DND-41 (cell line): ENCODE measurements at regions not wholly inside any gene's neighbourhood (a gene's known extent, or its start where the extent isn't known, plus 50 kb on each side); places are given as distances from the start of the nearest gene placed in this dataset.

Source experiments
- ATAC-seq: fragments of 200-7000 bp; cut with Tn5 transposase; 3 replicates; pipeline ENCODE4 v1.9.1; 2021; ENCODE audit warnings: low read depth; ENCODE audit not compliant: insufficient read depth
- DNase-seq: peaks from one replicate; pipeline ENCODE4 v3.0.0-alpha.2; 2020
- H2AFZ ChIP-seq: 2 replicates; pipeline ENCODE4 v1.6.0; 2012; ENCODE audit warnings: low read depth, low read length
- H3K27ac ChIP-seq: 2 replicates; pipeline ENCODE4 v1.5.1; 2012; ENCODE audit warnings: low read length, inconsistent platforms
- H3K27me3 ChIP-seq: fragments of 200-600 bp; sonication (generic); 2 replicates; pipeline ENCODE4 v1.6.0; 2012; ENCODE audit warnings: low read length, mild to moderate bottlenecking, inconsistent platforms; ENCODE audit not compliant: insufficient read depth, poor library complexity
- H3K36me3 ChIP-seq: 2 replicates; pipeline ENCODE4 v1.5.1; 2012; ENCODE audit warnings: low read length, inconsistent platforms; ENCODE audit not compliant: insufficient read depth
- H3K4me1 ChIP-seq: 2 replicates; pipeline ENCODE4 v1.5.1; 2012; ENCODE audit warnings: mild to moderate bottlenecking, low read length; ENCODE audit not compliant: insufficient read depth
- H3K4me2 ChIP-seq: 2 replicates; pipeline ENCODE4 v1.6.0; 2012; ENCODE audit warnings: mild to moderate bottlenecking, moderate library complexity, low read length, inconsistent platforms; ENCODE audit not compliant: insufficient read depth
- H3K4me3 ChIP-seq, 2 experiments: fragments of 200-600 bp in 1 of 2; shearing (Covaris generic) in 1 of 2; 2 replicates each; pipeline ENCODE4 v1.5.1; 2012 to 2016; ENCODE audit warnings: inconsistent platforms in 2 of 2, low read length in 2 of 2, mild to moderate bottlenecking in 2 of 2, low read depth in 1 of 2, moderate library complexity in 1 of 2
- H3K79me2 ChIP-seq: 2 replicates; pipeline ENCODE4 v1.6.0; 2012; ENCODE audit warnings: low read length, inconsistent platforms; ENCODE audit not compliant: insufficient read depth
- H3K9ac ChIP-seq: 2 replicates; pipeline ENCODE4 v1.6.0; 2012; ENCODE audit warnings: low read depth, mild to moderate bottlenecking, inconsistent platforms, low read length, moderate library complexity
- H3K9me3 ChIP-seq: 2 replicates; pipeline ENCODE4 v1.5.1; 2012; ENCODE audit warnings: low read length, moderate library complexity, mild to moderate bottlenecking, inconsistent platforms; ENCODE audit not compliant: insufficient read depth, severe bottlenecking
- H4K20me1 ChIP-seq: 2 replicates; pipeline ENCODE4 v1.6.0; 2012; ENCODE audit warnings: low read length; ENCODE audit not compliant: insufficient read depth
- EZH2 ChIP-seq: IDR thresholded peaks from 3 replicates; pipeline ENCODE4 v1.6.1; 2012; ENCODE audit warnings: borderline replicate concordance, low read depth, mild to moderate bottlenecking, moderate library complexity, low read length, inconsistent platforms; ENCODE audit not compliant: severe bottlenecking
- TF ChIP-seq, protein P1 (sequence below): IDR thresholded peaks from 2 replicates; pipeline ENCODE4 v1.5.1; 2012; ENCODE audit warnings: borderline replicate concordance, low read length, moderate library complexity, mild to moderate bottlenecking; ENCODE audit not compliant: poor library complexity, severe bottlenecking; ENCODE audit errors: extremely low read depth

DNA sequence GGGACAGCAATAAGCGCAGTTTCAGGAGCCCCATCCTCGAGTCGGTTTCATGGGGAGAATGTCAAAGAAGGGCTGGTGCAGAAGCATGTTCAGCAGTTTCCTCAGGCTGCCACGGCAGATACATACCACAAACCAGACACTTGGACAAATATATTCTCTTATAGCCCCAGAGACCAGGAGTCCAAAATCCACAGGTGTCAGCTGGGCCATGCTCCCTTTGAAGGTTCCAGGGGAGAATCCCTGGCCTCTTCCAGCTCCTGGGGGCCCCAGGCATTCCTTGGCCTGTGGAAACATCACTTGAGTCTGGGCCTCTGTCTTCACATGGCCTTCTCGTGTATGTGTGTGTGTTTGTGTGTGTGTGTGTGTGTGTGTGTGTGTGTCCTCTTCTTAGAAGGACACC lies 164.1 kb downstream of the UQCRFS1 start:
- ATAC-seq (no peak), DNase-seq (no peak)
- Histone ChIP-seq H3K4me2 (no peak overlapping the region), H3K9ac (no peak overlapping the region), H3K4me3 (no peak overlapping the region), H3K4me1 (no peaks in the 10 kb centered on the region), H3K27ac (no peak overlapping the region), H4K20me1 (no peaks in the 10 kb centered on the region), H3K9me3 (no peaks in the 10 kb centered on the region), H3K79me2 (no peaks in the 10 kb centered on the region), H3K27me3 (no peaks in the 10 kb centered on the region), H3K36me3 (no peaks in the 10 kb centered on the region), H2AFZ (no peak overlapping the region)
- TF ChIP-seq, protein P1, sequence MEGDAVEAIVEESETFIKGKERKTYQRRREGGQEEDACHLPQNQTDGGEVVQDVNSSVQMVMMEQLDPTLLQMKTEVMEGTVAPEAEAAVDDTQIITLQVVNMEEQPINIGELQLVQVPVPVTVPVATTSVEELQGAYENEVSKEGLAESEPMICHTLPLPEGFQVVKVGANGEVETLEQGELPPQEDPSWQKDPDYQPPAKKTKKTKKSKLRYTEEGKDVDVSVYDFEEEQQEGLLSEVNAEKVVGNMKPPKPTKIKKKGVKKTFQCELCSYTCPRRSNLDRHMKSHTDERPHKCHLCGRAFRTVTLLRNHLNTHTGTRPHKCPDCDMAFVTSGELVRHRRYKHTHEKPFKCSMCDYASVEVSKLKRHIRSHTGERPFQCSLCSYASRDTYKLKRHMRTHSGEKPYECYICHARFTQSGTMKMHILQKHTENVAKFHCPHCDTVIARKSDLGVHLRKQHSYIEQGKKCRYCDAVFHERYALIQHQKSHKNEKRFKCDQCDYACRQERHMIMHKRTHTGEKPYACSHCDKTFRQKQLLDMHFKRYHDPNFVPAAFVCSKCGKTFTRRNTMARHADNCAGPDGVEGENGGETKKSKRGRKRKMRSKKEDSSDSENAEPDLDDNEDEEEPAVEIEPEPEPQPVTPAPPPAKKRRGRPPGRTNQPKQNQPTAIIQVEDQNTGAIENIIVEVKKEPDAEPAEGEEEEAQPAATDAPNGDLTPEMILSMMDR = no peak
- TF ChIP-seq EZH2 = no peak

DNA sequence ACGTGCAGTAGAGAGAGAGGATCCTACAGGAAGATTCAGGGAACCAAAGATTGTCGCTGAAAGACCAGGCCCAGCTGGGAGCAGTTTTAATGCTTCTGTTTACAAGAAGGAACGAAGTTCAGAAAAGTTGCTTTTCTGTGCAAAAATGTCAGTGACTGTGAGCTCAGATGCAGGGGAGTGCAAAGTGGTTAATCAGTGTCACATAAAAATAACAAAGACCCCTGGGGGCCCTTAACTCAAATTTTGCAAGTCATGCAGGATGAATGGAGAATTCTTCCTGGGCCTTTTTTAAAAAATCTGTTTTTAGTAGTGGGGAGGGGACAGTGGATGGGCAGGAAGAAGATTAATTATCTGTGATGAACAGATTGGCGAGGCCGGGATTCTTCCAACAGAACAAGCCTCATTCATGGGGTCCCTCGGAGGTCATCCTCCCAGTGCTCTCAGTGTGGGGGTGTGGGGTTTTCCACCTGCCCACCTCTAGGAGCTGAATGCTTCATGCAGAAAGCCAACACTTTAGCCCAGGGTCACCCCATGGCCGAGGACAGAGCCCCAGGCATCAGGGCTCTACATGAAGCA lies 167.2 kb downstream of the UQCRFS1 start:
- Histone ChIP-seq H3K27me3 (no peaks in the 10 kb centered on the region), H4K20me1 (no peaks in the 10 kb centered on the region), H3K36me3 (no peaks in the 10 kb centered on the region), H3K27ac (no peak overlapping the region), H3K4me2 (no peak overlapping the region), H3K4me3 (no peak overlapping the region), H3K79me2 (no peaks in the 10 kb centered on the region), H3K9me3 (no peaks in the 10 kb centered on the region), H3K4me1 (no peaks in the 10 kb centered on the region), H3K9ac (no peak overlapping the region), H2AFZ (no peak overlapping the region)
- TF ChIP-seq, protein P1 = no peak
- no peak for TF ChIP-seq EZH2
- DNase-seq = no peak
- no peak for ATAC-seq

DNA sequence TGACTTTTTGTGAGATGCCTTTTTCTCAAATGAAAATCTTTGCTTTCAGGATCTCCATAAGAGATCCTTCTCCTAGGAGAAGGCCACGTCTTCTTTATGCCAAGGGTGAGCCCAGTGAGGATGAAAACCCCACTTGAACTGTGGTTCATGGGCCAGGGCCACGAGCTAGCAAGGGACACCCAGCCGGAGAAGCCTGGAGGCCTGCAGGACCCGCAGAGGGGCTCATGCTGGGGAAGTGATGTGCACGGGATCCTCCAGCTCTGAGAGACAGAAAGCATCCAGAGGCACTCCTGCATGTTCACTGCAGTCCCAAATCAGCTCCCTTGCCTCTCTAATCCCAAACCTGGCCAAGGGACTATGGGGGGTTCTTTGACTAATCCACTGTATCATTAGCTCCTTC lies 168.9 kb downstream of the UQCRFS1 start:
- H3K4me2 ChIP-seq = no peak overlapping the region
- no peaks in the 10 kb centered on the region for H3K27me3 ChIP-seq
- no peak for TF ChIP-seq EZH2
- TF ChIP-seq, protein P1 = no peak
- no peak overlapping the region for H3K9ac ChIP-seq
- H3K4me3 ChIP-seq = no peak overlapping the region
- no peaks in the 10 kb centered on the region for H4K20me1 ChIP-seq
- no peak for ATAC-seq
- no peak for DNase-seq
- H3K79me2 ChIP-seq = no peaks in the 10 kb centered on the region
- no peaks in the 10 kb centered on the region for H3K36me3 ChIP-seq
- H2AFZ ChIP-seq = no peak overlapping the region
- H3K4me1 ChIP-seq = no peaks in the 10 kb centered on the region
- H3K27ac ChIP-seq = no peak overlapping the region
- no peaks in the 10 kb centered on the region for H3K9me3 ChIP-seq

DNA sequence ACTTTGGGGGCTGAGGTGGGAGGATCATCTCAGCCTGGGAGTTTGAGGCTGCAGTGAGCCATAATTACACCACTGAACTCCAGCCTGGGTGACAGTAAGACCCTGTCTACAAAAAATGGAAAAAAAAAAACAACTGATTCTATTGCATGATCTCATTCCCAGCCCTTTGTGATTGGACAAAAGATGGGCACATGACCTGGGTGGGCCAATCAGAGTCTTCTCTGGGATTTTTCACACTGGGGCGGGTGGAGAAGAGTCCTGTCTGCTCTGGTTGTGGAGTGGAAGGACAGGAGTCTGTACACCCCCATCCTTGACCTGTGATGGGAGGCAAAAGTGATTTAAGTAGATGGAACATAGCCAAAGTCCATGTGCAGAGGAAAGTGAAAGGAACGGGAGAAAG lies 170.5 kb downstream of the UQCRFS1 start:
- Histone ChIP-seq H4K20me1 (no peaks in the 10 kb centered on the region), H3K4me3 (no peak overlapping the region), H3K36me3 (no peaks in the 10 kb centered on the region), H3K27me3 (peaks cover under 1% of the 10 kb centered on the region), H3K9ac (no peak overlapping the region), H3K9me3 (no peaks in the 10 kb centered on the region), H3K4me2 (no peak overlapping the region), H3K79me2 (no peaks in the 10 kb centered on the region), H2AFZ (no peak overlapping the region), H3K4me1 (no peaks in the 10 kb centered on the region), H3K27ac (no peak overlapping the region)
- TF ChIP-seq, protein P1 = no peak
- TF ChIP-seq EZH2 = no peak
- DNase-seq (no peak), ATAC-seq (no peak)
